ENCODE measurements at regions not wholly inside any gene's neighbourhood (a gene's known extent, or its start where the extent isn't known, plus 50 kb on each side); places are given as distances from the start of the nearest gene placed in this dataset.

GRCh38 chrX:68999356-68999755 is 165.9 kb downstream of the PJA1 start:
- Histone ChIP-seq H3K9me1 (replicated peaks; ENCODE audit: control insufficient read depth, extremely low read depth, insufficient read depth, low read length) (no peaks in the 10 kb centered on the region), H3K27ac (ENCODE audit: insufficient read depth, low read depth, low read length) (no peak overlapping the region), H3K4me1 (ENCODE audit: control insufficient read depth, extremely low read depth, insufficient read depth, low read length) (peaks cover 23% of the 10 kb centered on the region), H3K36me3 (ENCODE audit: control insufficient read depth in 2 of 2, extremely low read depth in 1 of 2, insufficient read depth in 2 of 2, low read length in 2 of 2) (no peaks in the 10 kb centered on the region), H3K4me3 (replicated peaks in 1 of 3; ENCODE audit: insufficient read depth in 1 of 3, low read depth in 1 of 3, low read length in 3 of 3) (no peak overlapping the region), H2AFZ (ENCODE audit: low read depth, low read length) (no peak overlapping the region), H3K9ac (replicated peaks; ENCODE audit: extremely low read depth, insufficient read depth, low read length) (no peak overlapping the region), H3K27me3 (ENCODE audit: control insufficient read depth in 2 of 2, insufficient read depth in 2 of 2, low read length in 2 of 2) (no peaks in the 10 kb centered on the region), H3K79me2 (ENCODE audit: control insufficient read depth, insufficient read depth, low read length) (no peaks in the 10 kb centered on the region), H3K9me3 (replicated peaks; ENCODE audit: control insufficient read depth, insufficient read depth, low read length) (no peaks in the 10 kb centered on the region), H3K4me2 (ENCODE audit: insufficient read depth, low read length) (no peak overlapping the region), H4K20me1 (replicated peaks; ENCODE audit: control insufficient read depth, extremely low read depth, insufficient read depth, low read length) (no peaks in the 10 kb centered on the region)
- POLR2A ChIA-PET = no interaction called here
- peak; percentile 33 for DNase-seq (ENCODE audit: low read depth, low spot score)
- dilution Hi-C loops (cut with MboI; ENCODE audit: extremely low pct_ligation_motif_present, low sequenced_read_pairs) = no loop called here
- no TSS peak for BruUV-seq (replicated peaks)
- intact Hi-C loops (cut with micrococcal nuclease) = loop anchor here (5.0 kb wide), 1 partner anchor 52 kb away; no protein-coding TSS in a partner anchor
- FAIRE-seq = peak; percentile 42
- CTCF ChIA-PET = no interaction called here
- TF ChIP-seq EZH2 (IDR thresholded peaks at IDR 0.05; ENCODE audit: borderline replicate concordance, low read depth, low read length, severe bottlenecking) = no peak
- no peak for TF ChIP-seq MAX (IDR thresholded peaks at IDR 0.05; ENCODE audit: insufficient read depth, insufficient read length)
- TF ChIP-seq FOS (IDR thresholded peaks at IDR 0.05; ENCODE audit: borderline replicate concordance, insufficient read depth, low read length) = peak; percentile 25

GRCh38 chrX:68998716-68999115 is 166.5 kb downstream of the PJA1 start:
- Histone ChIP-seq H3K9me3 (replicated peaks; ENCODE audit: control insufficient read depth, insufficient read depth, low read length) (no peaks in the 10 kb centered on the region), H3K4me3 (replicated peaks in 1 of 3; ENCODE audit: insufficient read depth in 1 of 3, low read depth in 1 of 3, low read length in 3 of 3) (no peak overlapping the region), H4K20me1 (replicated peaks; ENCODE audit: control insufficient read depth, extremely low read depth, insufficient read depth, low read length) (no peaks in the 10 kb centered on the region), H3K9ac (replicated peaks; ENCODE audit: extremely low read depth, insufficient read depth, low read length) (no peak overlapping the region), H3K36me3 (ENCODE audit: control insufficient read depth in 2 of 2, extremely low read depth in 1 of 2, insufficient read depth in 2 of 2, low read length in 2 of 2) (no peaks in the 10 kb centered on the region), H3K4me1 (ENCODE audit: control insufficient read depth, extremely low read depth, insufficient read depth, low read length) (peaks cover 23% of the 10 kb centered on the region), H3K27ac (ENCODE audit: insufficient read depth, low read depth, low read length) (no peak overlapping the region), H3K4me2 (ENCODE audit: insufficient read depth, low read length) (no peak overlapping the region), H3K27me3 (ENCODE audit: control insufficient read depth in 2 of 2, insufficient read depth in 2 of 2, low read length in 2 of 2) (no peaks in the 10 kb centered on the region), H2AFZ (ENCODE audit: low read depth, low read length) (no peak overlapping the region), H3K9me1 (replicated peaks; ENCODE audit: control insufficient read depth, extremely low read depth, insufficient read depth, low read length) (no peaks in the 10 kb centered on the region), H3K79me2 (ENCODE audit: control insufficient read depth, insufficient read depth, low read length) (no peaks in the 10 kb centered on the region)
- no TSS peak for BruUV-seq (replicated peaks)
- intact Hi-C loops (cut with micrococcal nuclease) = loop anchor here (5.0 kb wide), 1 partner anchor 51 kb away; no protein-coding TSS in a partner anchor
- no peak for TF ChIP-seq EZH2 (IDR thresholded peaks at IDR 0.05; ENCODE audit: borderline replicate concordance, low read depth, low read length, severe bottlenecking)
- no peak for TF ChIP-seq CTCF (IDR thresholded peaks at IDR 0.05; ENCODE audit: extremely low read depth in 1 of 2, insufficient read depth in 1 of 2, low read depth in 1 of 2, low read length in 2 of 2)
- no peak for TF ChIP-seq MAX (IDR thresholded peaks at IDR 0.05; ENCODE audit: insufficient read depth, insufficient read length)
- no peak for TF ChIP-seq POLR2AphosphoS5 (IDR thresholded peaks at IDR 0.05; ENCODE audit: insufficient read depth, low read depth, low read length)
- FAIRE-seq = no peak
- no peak for DNase-seq (ENCODE audit: low read depth, low spot score)
- dilution Hi-C loops (cut with MboI; ENCODE audit: extremely low pct_ligation_motif_present, low sequenced_read_pairs) = no loop called here
- POLR2A ChIA-PET = no interaction called here
- CTCF ChIA-PET = no interaction called here

Measured in endothelial cell of umbilical vein (primary cell).